ENCODE measurements at regions not wholly inside any gene's neighbourhood (a gene's known extent, or its start where the extent isn't known, plus 50 kb on each side); places are given as distances from the start of the nearest gene placed in this dataset.

DNA sequence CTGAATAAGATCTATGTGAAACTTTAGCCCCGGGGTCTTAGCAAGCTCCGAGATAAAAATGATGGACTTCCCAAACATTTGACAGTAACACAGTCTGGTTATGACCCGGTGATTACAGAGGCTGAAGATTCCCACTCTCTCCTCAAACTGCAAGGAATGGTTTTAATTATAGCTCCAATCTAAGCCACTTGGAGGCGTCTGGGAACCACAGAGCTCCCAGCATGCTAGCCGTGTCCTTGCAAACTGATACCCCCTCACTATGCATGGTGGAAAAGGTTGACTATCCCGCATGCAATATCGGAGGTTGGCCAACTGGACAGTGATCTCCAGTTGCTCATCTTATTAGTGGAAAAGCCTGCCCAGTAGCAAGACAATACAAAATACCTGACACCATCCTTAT lies 76.5 kb upstream of the GRIN2B start:
- Histone ChIP-seq H4K20me1 (ENCODE audit: insufficient read depth, low read length) (no peaks in the 10 kb centered on the region), H3K27ac (ENCODE audit: low read depth, low read length) (no peak overlapping the region), H2AFZ (ENCODE audit: low read depth, low read length) (no peak overlapping the region), H3K9ac (ENCODE audit: low read length) (no peak overlapping the region), H3K4me3 (ENCODE audit: insufficient read depth, low read depth, low read length) (no peak overlapping the region), H3K4me2 (ENCODE audit: low read length) (no peak overlapping the region), H3K27me3 (ENCODE audit: insufficient read depth, low read length) (no peaks in the 10 kb centered on the region), H3K9me3 (ENCODE audit: insufficient read depth, low read depth, low read length) (no peaks in the 10 kb centered on the region), H3K4me1 (ENCODE audit: insufficient read depth, low read length) (no peaks in the 10 kb centered on the region), H3K79me2 (ENCODE audit: insufficient read depth, low read length) (no peaks in the 10 kb centered on the region), H3K36me3 (ENCODE audit: insufficient read depth, low read length) (no peaks in the 10 kb centered on the region)
- H3K27me3 Mint-ChIP-seq (ENCODE audit: low read depth, unreplicated experiment), result peaks cover 2% of the 10 kb centered on the region
- FAIRE-seq, result no peak
- TF ChIP-seq, protein P1, sequence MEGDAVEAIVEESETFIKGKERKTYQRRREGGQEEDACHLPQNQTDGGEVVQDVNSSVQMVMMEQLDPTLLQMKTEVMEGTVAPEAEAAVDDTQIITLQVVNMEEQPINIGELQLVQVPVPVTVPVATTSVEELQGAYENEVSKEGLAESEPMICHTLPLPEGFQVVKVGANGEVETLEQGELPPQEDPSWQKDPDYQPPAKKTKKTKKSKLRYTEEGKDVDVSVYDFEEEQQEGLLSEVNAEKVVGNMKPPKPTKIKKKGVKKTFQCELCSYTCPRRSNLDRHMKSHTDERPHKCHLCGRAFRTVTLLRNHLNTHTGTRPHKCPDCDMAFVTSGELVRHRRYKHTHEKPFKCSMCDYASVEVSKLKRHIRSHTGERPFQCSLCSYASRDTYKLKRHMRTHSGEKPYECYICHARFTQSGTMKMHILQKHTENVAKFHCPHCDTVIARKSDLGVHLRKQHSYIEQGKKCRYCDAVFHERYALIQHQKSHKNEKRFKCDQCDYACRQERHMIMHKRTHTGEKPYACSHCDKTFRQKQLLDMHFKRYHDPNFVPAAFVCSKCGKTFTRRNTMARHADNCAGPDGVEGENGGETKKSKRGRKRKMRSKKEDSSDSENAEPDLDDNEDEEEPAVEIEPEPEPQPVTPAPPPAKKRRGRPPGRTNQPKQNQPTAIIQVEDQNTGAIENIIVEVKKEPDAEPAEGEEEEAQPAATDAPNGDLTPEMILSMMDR (IDR thresholded peaks at IDR 0.05; ENCODE audit: insufficient read depth, low read depth, low read length), result no peak
- TF ChIP-seq EZH2 (IDR thresholded peaks at IDR 0.05; ENCODE audit: insufficient read depth, low read length), result no peak
- DNase-seq (ENCODE audit: low read depth), result no peak
- peaks cover 2% of the 10 kb centered on the region for H3K9me3 Mint-ChIP-seq (ENCODE audit: unreplicated experiment)
- H3K4me1 Mint-ChIP-seq (ENCODE audit: low read depth, unreplicated experiment), result peaks cover 2% of the 10 kb centered on the region
- H3K4me3 Mint-ChIP-seq (ENCODE audit: unreplicated experiment), result no peak overlapping the region
- no peak overlapping the region for H3K27ac Mint-ChIP-seq (ENCODE audit: unreplicated experiment)
- no peaks in the 10 kb centered on the region for H3K36me3 Mint-ChIP-seq (ENCODE audit: low read depth, unreplicated experiment)

DNA sequence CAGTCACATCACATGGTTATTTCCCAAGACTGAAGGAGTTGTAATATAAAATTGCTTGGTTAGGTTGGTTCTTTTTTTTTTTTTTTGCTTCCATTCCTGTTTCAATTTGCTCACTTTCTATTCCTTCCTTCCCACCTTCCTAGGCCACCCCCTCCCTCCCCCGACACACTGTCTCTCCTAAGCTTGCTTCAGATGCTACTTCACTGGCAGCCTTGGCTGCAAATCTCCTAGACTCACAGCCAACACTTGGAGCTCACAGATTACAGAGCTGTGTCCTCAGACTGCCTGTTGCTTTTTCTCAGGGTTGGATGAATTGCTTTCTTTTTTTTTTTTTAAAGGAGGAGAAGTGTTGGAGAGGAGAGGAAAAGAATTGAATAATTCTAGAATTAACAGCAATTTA lies 77.3 kb upstream of the GRIN2B start:
- no peak overlapping the region for H3K27ac Mint-ChIP-seq (ENCODE audit: unreplicated experiment)
- H3K9me3 Mint-ChIP-seq (ENCODE audit: unreplicated experiment), result peaks cover 2% of the 10 kb centered on the region
- H3K4me3 ChIP-seq (ENCODE audit: insufficient read depth, low read depth, low read length), result no peak overlapping the region
- no peak for TF ChIP-seq EZH2 (IDR thresholded peaks at IDR 0.05; ENCODE audit: insufficient read depth, low read length)
- TF ChIP-seq, protein P1 (IDR thresholded peaks at IDR 0.05; ENCODE audit: insufficient read depth, low read depth, low read length), result no peak
- peaks cover 2% of the 10 kb centered on the region for H3K27me3 Mint-ChIP-seq (ENCODE audit: low read depth, unreplicated experiment)
- no peaks in the 10 kb centered on the region for H3K4me1 ChIP-seq (ENCODE audit: insufficient read depth, low read length)
- H3K4me1 Mint-ChIP-seq (ENCODE audit: low read depth, unreplicated experiment), result peaks cover 2% of the 10 kb centered on the region
- no peaks in the 10 kb centered on the region for H3K9me3 ChIP-seq (ENCODE audit: insufficient read depth, low read depth, low read length)
- H2AFZ ChIP-seq (ENCODE audit: low read depth, low read length), result no peak overlapping the region
- no peaks in the 10 kb centered on the region for H3K27me3 ChIP-seq (ENCODE audit: insufficient read depth, low read length)
- DNase-seq (ENCODE audit: low read depth), result no peak
- H3K4me3 Mint-ChIP-seq (ENCODE audit: unreplicated experiment), result no peak overlapping the region
- no peaks in the 10 kb centered on the region for H4K20me1 ChIP-seq (ENCODE audit: insufficient read depth, low read length)
- no peak for FAIRE-seq
- no peak overlapping the region for H3K4me2 ChIP-seq (ENCODE audit: low read length)
- no peaks in the 10 kb centered on the region for H3K36me3 Mint-ChIP-seq (ENCODE audit: low read depth, unreplicated experiment)
- no peak overlapping the region for H3K9ac ChIP-seq (ENCODE audit: low read length)
- no peaks in the 10 kb centered on the region for H3K36me3 ChIP-seq (ENCODE audit: insufficient read depth, low read length)
- no peak overlapping the region for H3K27ac ChIP-seq (ENCODE audit: low read depth, low read length)
- no peaks in the 10 kb centered on the region for H3K79me2 ChIP-seq (ENCODE audit: insufficient read depth, low read length)

DNA sequence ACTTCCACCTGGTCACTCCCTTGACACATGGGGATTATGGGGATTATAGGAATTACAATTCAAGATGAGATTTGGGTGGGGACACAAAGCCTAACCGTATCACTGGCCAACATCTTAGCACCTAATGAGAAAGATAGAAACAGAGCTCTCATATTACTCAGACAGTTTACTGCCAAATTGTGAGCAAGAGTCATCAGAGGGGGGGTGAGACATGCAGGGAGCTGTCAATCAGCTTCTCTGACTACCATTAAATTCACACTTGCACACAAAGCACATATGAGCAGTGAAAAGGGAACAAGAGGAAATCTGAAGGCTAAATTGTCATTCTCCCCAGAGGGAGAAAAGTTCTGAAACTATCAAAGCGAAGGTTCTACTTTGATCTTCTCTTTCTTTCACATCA lies 78.1 kb upstream of the GRIN2B start:
- no peak for TF ChIP-seq EZH2 (IDR thresholded peaks at IDR 0.05; ENCODE audit: insufficient read depth, low read length)
- TF ChIP-seq, protein P1 (IDR thresholded peaks at IDR 0.05; ENCODE audit: insufficient read depth, low read depth, low read length), result no peak

More for the DNA sequence above, 78.1 kb upstream of the GRIN2B start:
- H3K4me3 Mint-ChIP-seq (ENCODE audit: unreplicated experiment), result no peak overlapping the region
- peaks cover 2% of the 10 kb centered on the region for H3K27me3 Mint-ChIP-seq (ENCODE audit: low read depth, unreplicated experiment)
- Histone ChIP-seq H3K9ac (ENCODE audit: low read length) (no peak overlapping the region), H3K4me3 (ENCODE audit: insufficient read depth, low read depth, low read length) (no peak overlapping the region), H3K4me1 (ENCODE audit: insufficient read depth, low read length) (no peaks in the 10 kb centered on the region), H3K27me3 (ENCODE audit: insufficient read depth, low read length) (no peaks in the 10 kb centered on the region), H4K20me1 (ENCODE audit: insufficient read depth, low read length) (no peaks in the 10 kb centered on the region), H3K4me2 (ENCODE audit: low read length) (no peak overlapping the region), H3K79me2 (ENCODE audit: insufficient read depth, low read length) (no peaks in the 10 kb centered on the region), H3K27ac (ENCODE audit: low read depth, low read length) (no peak overlapping the region), H3K9me3 (ENCODE audit: insufficient read depth, low read depth, low read length) (no peaks in the 10 kb centered on the region), H3K36me3 (ENCODE audit: insufficient read depth, low read length) (no peaks in the 10 kb centered on the region), H2AFZ (ENCODE audit: low read depth, low read length) (no peak overlapping the region)
- H3K27ac Mint-ChIP-seq (ENCODE audit: unreplicated experiment), result no peak overlapping the region
- H3K9me3 Mint-ChIP-seq (ENCODE audit: unreplicated experiment), result peaks cover 4% of the 10 kb centered on the region
- no peaks in the 10 kb centered on the region for H3K36me3 Mint-ChIP-seq (ENCODE audit: low read depth, unreplicated experiment)
- FAIRE-seq (no peak), DNase-seq (ENCODE audit: low read depth) (no peak)
- peaks cover 2% of the 10 kb centered on the region for H3K4me1 Mint-ChIP-seq (ENCODE audit: low read depth, unreplicated experiment)
